ENCODE measurements at regions not wholly inside any gene's neighbourhood (a gene's known extent, or its start where the extent isn't known, plus 50 kb on each side); places are given as distances from the start of the nearest gene placed in this dataset.
A peak's percentile ranks its signal among the peaks of the same experiment; 100 is the strongest.

DNA sequence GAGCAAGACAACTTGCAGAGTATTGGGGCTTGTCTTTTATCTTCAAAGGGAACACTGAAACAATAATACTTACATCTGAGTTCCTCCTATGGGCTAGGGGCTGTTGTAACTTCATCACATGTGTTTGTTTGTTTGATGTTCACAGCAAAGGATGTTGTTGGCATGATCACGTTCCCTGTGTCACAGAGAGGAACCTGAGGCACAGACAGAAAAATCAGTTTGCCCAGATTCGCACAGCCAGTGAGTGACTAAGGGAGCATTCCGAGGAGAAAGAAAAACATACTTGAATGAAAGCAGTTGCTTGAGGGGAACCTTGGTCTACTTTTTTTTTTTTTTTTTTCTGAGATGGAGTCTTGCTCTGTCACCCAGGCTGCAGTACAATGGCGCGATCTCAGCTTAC is 87.2 kb upstream of the PFKP start:
- POLR2A ChIA-PET (ENCODE audit: unreplicated experiment): no interaction called here
- peaks cover 8% of the 10 kb centered on the region for H3K4me1 ChIP-seq (ENCODE audit: control insufficient read depth, insufficient read depth, low read length)
- H2BK120ac ChIP-seq (ENCODE audit: low read depth, low read length): peak overlapping the region; percentile 95
- peak overlapping the region; percentile 10 to 96; a peak in 3 of 4 replicates for H4K8ac ChIP-seq (ENCODE audit: low read depth in 2 of 2, low read length in 2 of 2)
- CTCF ChIA-PET: no interaction called here
- H3K56ac ChIP-seq (ENCODE audit: extremely low read depth, insufficient read depth, low read length): peak overlapping the region; percentile 72; the same call in 1 of the 2 replicates
- peak overlapping the region; percentile 96 for H2BK20ac ChIP-seq (ENCODE audit: low read depth, low read length)
- no peaks in the 10 kb centered on the region for H3K79me1 ChIP-seq (ENCODE audit: low read depth in 1 of 2, low read length in 2 of 2)
- no TSS peak for BruUV-seq (replicated peaks)
- no peak overlapping the region for H3K4me2 ChIP-seq (ENCODE audit: low read depth, low read length)
- H3K36me3 ChIP-seq (ENCODE audit: control insufficient read depth, insufficient read depth, low read length): no peaks in the 10 kb centered on the region
- peak overlapping the region; percentile 97 for H3K14ac ChIP-seq (replicated peaks; ENCODE audit: low read depth, low read length)
- peak overlapping the region; percentile 66; the same call in 1 of the 2 replicates for H4K5ac ChIP-seq (ENCODE audit: low read depth, low read length)
- WGBS, 2 experiments (ENCODE audit: extremely low coverage in 2 of 2, insufficient read length in 1 of 2): 20% methylated on average over 1 of the region's 5 CpGs; no CpG with 5 or more reads in 1 of the 2 experiments
- H3K18ac ChIP-seq (ENCODE audit: low read depth, low read length): peak overlapping the region; percentile 48; the same call in 1 of the 2 replicates
- in situ Hi-C loops (cut with MboI; ENCODE audit: low sequenced_read_pairs) (no loop called here), intact Hi-C loops (cut with micrococcal nuclease) (no loop called here), dilution Hi-C loops (cut with HindIII; ENCODE audit: low sequenced_read_pairs, unreplicated experiment) (no loop called here)
- DNase-seq: peak; percentile 55
- peak overlapping the region; percentile 72 for H3K23ac ChIP-seq (ENCODE audit: low read depth, low read length)
- H2AK9ac ChIP-seq (replicated peaks; ENCODE audit: low read depth, low read length, poor library complexity): peak overlapping the region; percentile 79
- no peaks in the 10 kb centered on the region for H4K20me1 ChIP-seq (ENCODE audit: insufficient read depth, low read length)
- peak; percentile 53 for ATAC-seq (ENCODE audit: low read depth)
- peak overlapping the region; percentile 79 for H2AFZ ChIP-seq (replicated peaks; ENCODE audit: low read length, poor library complexity)
- H2BK5ac ChIP-seq (ENCODE audit: low read depth, low read length, poor library complexity, severe bottlenecking): peak overlapping the region; percentile 86
- peak overlapping the region; percentile 83; the same call in 1 of the 2 replicates for H2AK5ac ChIP-seq (ENCODE audit: low read depth, low read length)
- no peaks in the 10 kb centered on the region for H3K9me3 ChIP-seq (ENCODE audit: control insufficient read depth, insufficient read depth, low read length)
- H3K9ac ChIP-seq (ENCODE audit: low read depth, low read length): peak overlapping the region; percentile 42; the same call in 1 of the 2 replicates
- peak overlapping the region; percentile 59; the same call in 1 of the 3 replicates for H2BK15ac ChIP-seq (ENCODE audit: low read depth, low read length)
- peak overlapping the region; percentile 78; the same call in 1 of the 2 replicates for H4K91ac ChIP-seq (ENCODE audit: insufficient read depth, low read depth, low read length)
- no peaks in the 10 kb centered on the region for H3K27me3 ChIP-seq (ENCODE audit: control insufficient read depth, insufficient read depth, low read length)
- peak overlapping the region; percentile 90 for H3K4ac ChIP-seq (ENCODE audit: low read depth, low read length)
- no peak overlapping the region for H3K4me3 ChIP-seq (ENCODE audit: insufficient read depth, low read depth, low read length)
- TF ChIP-seq, protein P1, sequence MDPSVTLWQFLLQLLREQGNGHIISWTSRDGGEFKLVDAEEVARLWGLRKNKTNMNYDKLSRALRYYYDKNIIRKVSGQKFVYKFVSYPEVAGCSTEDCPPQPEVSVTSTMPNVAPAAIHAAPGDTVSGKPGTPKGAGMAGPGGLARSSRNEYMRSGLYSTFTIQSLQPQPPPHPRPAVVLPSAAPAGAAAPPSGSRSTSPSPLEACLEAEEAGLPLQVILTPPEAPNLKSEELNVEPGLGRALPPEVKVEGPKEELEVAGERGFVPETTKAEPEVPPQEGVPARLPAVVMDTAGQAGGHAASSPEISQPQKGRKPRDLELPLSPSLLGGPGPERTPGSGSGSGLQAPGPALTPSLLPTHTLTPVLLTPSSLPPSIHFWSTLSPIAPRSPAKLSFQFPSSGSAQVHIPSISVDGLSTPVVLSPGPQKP (IDR thresholded peaks at IDR 0.05; ENCODE audit: borderline replicate concordance, low read depth, low read length): no peak
- TF ChIP-seq BHLHE40 (IDR thresholded peaks at IDR 0.05; ENCODE audit: low read depth, low read length): peak; percentile 79
- H3K9me1 ChIP-seq (ENCODE audit: insufficient read depth, low read length): peaks cover 10% of the 10 kb centered on the region
- peak overlapping the region; percentile 32 for H3K27ac ChIP-seq (ENCODE audit: insufficient read depth, low read length)
